NAMALWA (cell line): ENCODE measurements at regions not wholly inside any gene's neighbourhood (a gene's known extent, or its start where the extent isn't known, plus 50 kb on each side); places are given as distances from the start of the nearest gene placed in this dataset.

ENCODE experiments used
- DNase-seq: peaks from one replicate; pipeline ENCODE4 v3.0.0-alpha.2; 2015; ENCODE audit warnings: low spot score

GRCh38 chr12:42761086-42761485 is 171.5 kb upstream of the PRICKLE1 start:
- no peak for DNase-seq

- no peak for DNase-seq
Observed at GRCh38 chr12:42760550-42760949, 171.0 kb upstream of the PRICKLE1 start.

- DNase-seq, result no peak
Observed at GRCh38 chr12:42759622-42760273, 170.2 kb upstream of the PRICKLE1 start.

- DNase-seq, result no peak
Observed at GRCh38 chr12:42758806-42759205, 169.3 kb upstream of the PRICKLE1 start.

GRCh38 chr12:42757624-42758119 is 168.1 kb upstream of the PRICKLE1 start:
- DNase-seq, result no peak

- DNase-seq, result no peak
Observed at GRCh38 chr12:42756841-42757623, 167.5 kb upstream of the PRICKLE1 start.

GRCh38 chr12:42750356-42750755 is 160.8 kb upstream of the PRICKLE1 start:
- DNase-seq, result no peak

- no peak for DNase-seq
Observed at GRCh38 chr12:42749239-42749638, 159.7 kb upstream of the PRICKLE1 start.

GRCh38 chr12:42744539-42745182 is 155.1 kb upstream of the PRICKLE1 start:
- no peak for DNase-seq

GRCh38 chr12:42742716-42743115 is 153.2 kb upstream of the PRICKLE1 start:
- DNase-seq, result no peak

GRCh38 chr12:42741771-42742510 is 152.4 kb upstream of the PRICKLE1 start:
- DNase-seq, result no peak

GRCh38 chr12:42741091-42741490 is 151.5 kb upstream of the PRICKLE1 start:
- DNase-seq, result no peak

GRCh38 chr12:42737398-42737797 is 147.9 kb upstream of the PRICKLE1 start:
- no peak for DNase-seq

- no peak for DNase-seq
Observed at GRCh38 chr12:42735861-42736361, 146.4 kb upstream of the PRICKLE1 start.

GRCh38 chr12:42733911-42734310 is 144.4 kb upstream of the PRICKLE1 start:
- no peak for DNase-seq

- DNase-seq, result no peak
Observed at GRCh38 chr12:42732908-42733411, 143.4 kb upstream of the PRICKLE1 start.

- no peak for DNase-seq
Observed at GRCh38 chr12:42730291-42730690, 140.7 kb upstream of the PRICKLE1 start.

GRCh38 chr12:42729535-42729900 is 140.0 kb upstream of the PRICKLE1 start:
- DNase-seq, result no peak

GRCh38 chr12:42728770-42729534 is 139.4 kb upstream of the PRICKLE1 start:
- no peak for DNase-seq

GRCh38 chr12:42728287-42728686 is 138.7 kb upstream of the PRICKLE1 start:
- DNase-seq, result no peak

GRCh38 chr12:42725809-42726208 is 136.3 kb upstream of the PRICKLE1 start:
- DNase-seq, result no peak
